ENCODE measurements at regions not wholly inside any gene's neighbourhood (a gene's known extent, or its start where the extent isn't known, plus 50 kb on each side); places are given as distances from the start of the nearest gene placed in this dataset.

- peaks cover 10% of the 10 kb centered on the region for H3K27me3 ChIP-seq (ENCODE audit: control insufficient read depth, insufficient read depth, low read length)
- no peak for DNase-seq (ENCODE audit: low read depth)
- FAIRE-seq: no peak
- no peak overlapping the region for H3K4me3 ChIP-seq (ENCODE audit: low read depth, low read length)
- H3K36me3 ChIP-seq (ENCODE audit: control insufficient read depth, insufficient read depth, low read length): no peaks in the 10 kb centered on the region
- TF ChIP-seq CTCF (IDR thresholded peaks at IDR 0.05; ENCODE audit: insufficient read depth, low read length, severe bottlenecking): no peak
Observed at GRCh38 chr11:19597876-19598275, 114.8 kb upstream of the NAV2 start.

GRCh38 chr11:19597206-19597605, 115.4 kb upstream of the NAV2 start:
- FAIRE-seq (no peak), DNase-seq (ENCODE audit: low read depth) (peak; percentile 38)
- no peak for TF ChIP-seq CTCF (IDR thresholded peaks at IDR 0.05; ENCODE audit: insufficient read depth, low read length, severe bottlenecking)
- Histone ChIP-seq H3K4me3 (ENCODE audit: low read depth, low read length) (no peak overlapping the region), H3K36me3 (ENCODE audit: control insufficient read depth, insufficient read depth, low read length) (no peaks in the 10 kb centered on the region), H3K27me3 (ENCODE audit: control insufficient read depth, insufficient read depth, low read length) (peaks cover 10% of the 10 kb centered on the region)

- H3K36me3 ChIP-seq (ENCODE audit: control insufficient read depth, insufficient read depth, low read length): no peaks in the 10 kb centered on the region
- DNase-seq (ENCODE audit: low read depth) (peak; percentile 42), FAIRE-seq (no peak)
- H3K4me3 ChIP-seq (ENCODE audit: low read depth, low read length): no peak overlapping the region
- peaks cover 9% of the 10 kb centered on the region for H3K27me3 ChIP-seq (ENCODE audit: control insufficient read depth, insufficient read depth, low read length)
- no peak for TF ChIP-seq CTCF (IDR thresholded peaks at IDR 0.05; ENCODE audit: insufficient read depth, low read length, severe bottlenecking)
Observed at GRCh38 chr11:19595840-19596751, 116.5 kb upstream of the NAV2 start.

GRCh38 chr11:19595499-19595839, 117.2 kb upstream of the NAV2 start:
- Histone ChIP-seq H3K4me3 (ENCODE audit: low read depth, low read length) (no peak overlapping the region), H3K27me3 (ENCODE audit: control insufficient read depth, insufficient read depth, low read length) (peaks cover 7% of the 10 kb centered on the region), H3K36me3 (ENCODE audit: control insufficient read depth, insufficient read depth, low read length) (no peaks in the 10 kb centered on the region)
- no peak for TF ChIP-seq CTCF (IDR thresholded peaks at IDR 0.05; ENCODE audit: insufficient read depth, low read length, severe bottlenecking)
- DNase-seq (ENCODE audit: low read depth) (no peak), FAIRE-seq (no peak)

- Histone ChIP-seq H3K4me3 (ENCODE audit: low read depth, low read length) (no peak overlapping the region), H3K27me3 (ENCODE audit: control insufficient read depth, insufficient read depth, low read length) (peaks cover 5% of the 10 kb centered on the region), H3K36me3 (ENCODE audit: control insufficient read depth, insufficient read depth, low read length) (no peaks in the 10 kb centered on the region)
- DNase-seq (ENCODE audit: low read depth): no peak
- no peak for TF ChIP-seq CTCF (IDR thresholded peaks at IDR 0.05; ENCODE audit: insufficient read depth, low read length, severe bottlenecking)
- no peak for FAIRE-seq
Observed at GRCh38 chr11:19594326-19594725, 118.3 kb upstream of the NAV2 start.

- peaks cover 2% of the 10 kb centered on the region for H3K27me3 ChIP-seq (ENCODE audit: control insufficient read depth, insufficient read depth, low read length)
- no peak overlapping the region for H3K4me3 ChIP-seq (ENCODE audit: low read depth, low read length)
- TF ChIP-seq CTCF (IDR thresholded peaks at IDR 0.05; ENCODE audit: insufficient read depth, low read length, severe bottlenecking): no peak
- DNase-seq (ENCODE audit: low read depth): no peak
- no peaks in the 10 kb centered on the region for H3K36me3 ChIP-seq (ENCODE audit: control insufficient read depth, insufficient read depth, low read length)
- no peak for FAIRE-seq
Observed at GRCh38 chr11:19592842-19593241, 119.8 kb upstream of the NAV2 start.
